ENCODE measurements at regions not wholly inside any gene's neighbourhood (a gene's known extent, or its start where the extent isn't known, plus 50 kb on each side); places are given as distances from the start of the nearest gene placed in this dataset.

DNA sequence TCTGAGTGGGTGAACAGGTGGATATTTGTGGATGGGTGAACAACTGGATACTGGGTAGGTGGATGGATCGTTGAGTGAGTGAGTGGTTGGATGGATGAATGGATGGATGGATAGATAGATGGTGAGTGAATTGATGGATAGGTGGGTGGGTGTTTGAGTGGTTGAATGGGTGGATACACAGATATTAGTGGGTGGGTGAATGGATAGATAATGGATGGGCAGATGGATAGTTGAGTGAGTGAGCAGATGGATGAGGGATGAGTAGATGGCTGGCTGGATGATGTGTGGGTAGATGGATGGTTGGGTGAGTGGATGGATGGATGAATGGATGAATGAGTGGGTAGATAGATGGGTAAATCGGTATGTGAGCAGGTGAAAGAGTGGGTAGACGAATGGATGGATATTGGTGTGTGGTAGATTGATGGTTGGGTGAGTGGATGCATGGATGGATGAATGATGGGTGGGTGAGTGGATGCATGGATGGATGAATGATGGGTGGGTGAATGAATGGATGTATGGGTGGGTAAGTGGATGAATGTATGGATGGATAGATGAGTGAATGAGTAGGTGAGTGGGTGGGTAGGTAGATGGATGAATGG lies 406.7 kb downstream of the MN1 start:
- DNase-seq (no peak), ATAC-seq (no peak)
- no peaks in the 10 kb centered on the region for H3K36me3 ChIP-seq (ENCODE audit: low read depth)
- TF ChIP-seq, protein P1, sequence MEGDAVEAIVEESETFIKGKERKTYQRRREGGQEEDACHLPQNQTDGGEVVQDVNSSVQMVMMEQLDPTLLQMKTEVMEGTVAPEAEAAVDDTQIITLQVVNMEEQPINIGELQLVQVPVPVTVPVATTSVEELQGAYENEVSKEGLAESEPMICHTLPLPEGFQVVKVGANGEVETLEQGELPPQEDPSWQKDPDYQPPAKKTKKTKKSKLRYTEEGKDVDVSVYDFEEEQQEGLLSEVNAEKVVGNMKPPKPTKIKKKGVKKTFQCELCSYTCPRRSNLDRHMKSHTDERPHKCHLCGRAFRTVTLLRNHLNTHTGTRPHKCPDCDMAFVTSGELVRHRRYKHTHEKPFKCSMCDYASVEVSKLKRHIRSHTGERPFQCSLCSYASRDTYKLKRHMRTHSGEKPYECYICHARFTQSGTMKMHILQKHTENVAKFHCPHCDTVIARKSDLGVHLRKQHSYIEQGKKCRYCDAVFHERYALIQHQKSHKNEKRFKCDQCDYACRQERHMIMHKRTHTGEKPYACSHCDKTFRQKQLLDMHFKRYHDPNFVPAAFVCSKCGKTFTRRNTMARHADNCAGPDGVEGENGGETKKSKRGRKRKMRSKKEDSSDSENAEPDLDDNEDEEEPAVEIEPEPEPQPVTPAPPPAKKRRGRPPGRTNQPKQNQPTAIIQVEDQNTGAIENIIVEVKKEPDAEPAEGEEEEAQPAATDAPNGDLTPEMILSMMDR (IDR thresholded peaks at IDR 0.05): no peak
- intact Hi-C loops (cut with DNase I, micrococcal nuclease): loop anchor here in 1 of 2 donors (5.0 kb wide), 1 partner anchor 407 kb away; the partner anchor contains the start of gene MN1
- H3K4me3 ChIP-seq: no peak overlapping the region
- H3K9me3 ChIP-seq: no peaks in the 10 kb centered on the region
- H3K4me1 ChIP-seq (ENCODE audit: low read depth): no peaks in the 10 kb centered on the region

DNA sequence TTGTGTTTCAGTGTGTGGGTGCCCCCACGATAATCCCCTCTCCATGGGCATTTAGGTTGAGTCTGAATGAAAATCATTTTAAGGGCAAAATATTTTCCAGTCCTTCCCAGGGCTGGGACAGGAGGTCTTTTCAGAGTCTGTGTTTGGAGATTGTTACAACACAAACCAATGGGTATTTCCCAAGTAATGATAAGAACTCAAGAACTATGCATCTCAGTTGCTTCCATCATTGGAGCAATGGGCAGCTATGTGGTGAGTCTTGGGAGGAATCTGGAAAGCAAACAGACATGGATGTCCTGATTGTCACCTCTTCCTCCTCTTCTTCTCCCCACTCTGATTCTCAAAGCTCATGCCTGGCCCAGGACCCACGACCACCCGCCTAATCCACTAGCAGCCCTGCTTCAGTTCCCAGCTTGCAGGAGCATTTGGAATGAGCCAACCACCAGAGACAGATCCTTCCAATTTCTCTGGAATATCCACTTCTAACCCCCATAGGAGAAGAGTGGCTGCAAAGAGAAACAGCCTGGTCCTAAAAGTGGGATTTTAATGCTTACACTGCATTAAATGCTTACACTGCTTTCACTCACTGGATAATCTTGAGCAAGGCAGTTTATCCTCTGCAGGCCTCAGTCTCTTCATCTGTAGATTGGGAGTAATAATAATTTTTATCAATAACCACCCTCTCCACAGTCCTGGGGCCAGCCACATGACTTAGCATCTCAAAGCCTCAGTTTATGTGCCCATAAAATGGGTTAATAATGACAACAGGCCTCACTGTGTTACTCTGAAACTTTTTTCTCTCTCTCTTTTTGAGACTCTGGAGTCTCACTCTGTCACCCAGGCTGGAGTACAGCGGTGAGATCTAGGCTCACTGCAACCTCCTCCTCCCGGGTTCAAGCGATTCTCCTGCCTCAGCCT lies 404.3 kb downstream of the MN1 start:
- TF ChIP-seq, protein P1 (IDR thresholded peaks at IDR 0.05): no peak
- Histone ChIP-seq H3K4me3 (no peak overlapping the region), H3K4me1 (ENCODE audit: low read depth) (no peaks in the 10 kb centered on the region), H3K9me3 (no peaks in the 10 kb centered on the region), H3K36me3 (ENCODE audit: low read depth) (no peaks in the 10 kb centered on the region)
- DNase-seq (no peak), ATAC-seq (no peak)
- intact Hi-C loops (cut with DNase I, micrococcal nuclease): loop anchor here in 1 of 2 donors (5.0 kb wide), 1 partner anchor 405 kb away; the partner anchor contains the start of gene MN1

- TF ChIP-seq, protein P1 (IDR thresholded peaks at IDR 0.05): no peak
- Histone ChIP-seq H3K4me3 (no peak overlapping the region), H3K4me1 (ENCODE audit: low read depth) (no peaks in the 10 kb centered on the region), H3K36me3 (ENCODE audit: low read depth) (no peaks in the 10 kb centered on the region), H3K9me3 (no peaks in the 10 kb centered on the region)
- DNase-seq (peak; percentile 35 to 62 (median 39)), ATAC-seq (no peak)
- intact Hi-C loops (cut with DNase I, micrococcal nuclease): loop anchor here in 1 of 2 donors (5.0 kb wide), 1 partner anchor 404 kb away; the partner anchor contains the start of gene MN1
Observed at GRCh38 chr22:27397954-27398342, 403.6 kb downstream of the MN1 start.

- TF ChIP-seq, protein P1 (IDR thresholded peaks at IDR 0.05): no peak
Observed at GRCh38 chr22:27399161-27399560, 402.4 kb downstream of the MN1 start.

GRCh38 chr22:27400811-27401210 lies 400.7 kb downstream of the MN1 start:
- H3K9me3 ChIP-seq: no peaks in the 10 kb centered on the region
- TF ChIP-seq, protein P1 (IDR thresholded peaks at IDR 0.05): no peak
- intact Hi-C loops (cut with DNase I, micrococcal nuclease): no loop called here
- ATAC-seq: no peak
- DNase-seq: no peak
- H3K4me1 ChIP-seq (ENCODE audit: low read depth): no peaks in the 10 kb centered on the region
- H3K4me3 ChIP-seq: no peak overlapping the region
- no peaks in the 10 kb centered on the region for H3K36me3 ChIP-seq (ENCODE audit: low read depth)

More at GRCh38 chr22:27399161-27399560, 402.4 kb downstream of the MN1 start:
- DNase-seq (no peak), ATAC-seq (no peak)
- intact Hi-C loops (cut with DNase I, micrococcal nuclease): loop anchor here in 1 of 2 donors (5.0 kb wide), 1 partner anchor 403 kb away; the partner anchor contains the start of gene MN1
- Histone ChIP-seq H3K4me1 (ENCODE audit: low read depth) (no peaks in the 10 kb centered on the region), H3K9me3 (no peaks in the 10 kb centered on the region), H3K36me3 (ENCODE audit: low read depth) (no peaks in the 10 kb centered on the region), H3K4me3 (no peak overlapping the region)
